ENCODE measurements at regions not wholly inside any gene's neighbourhood (a gene's known extent, or its start where the extent isn't known, plus 50 kb on each side); places are given as distances from the start of the nearest gene placed in this dataset.

DNA sequence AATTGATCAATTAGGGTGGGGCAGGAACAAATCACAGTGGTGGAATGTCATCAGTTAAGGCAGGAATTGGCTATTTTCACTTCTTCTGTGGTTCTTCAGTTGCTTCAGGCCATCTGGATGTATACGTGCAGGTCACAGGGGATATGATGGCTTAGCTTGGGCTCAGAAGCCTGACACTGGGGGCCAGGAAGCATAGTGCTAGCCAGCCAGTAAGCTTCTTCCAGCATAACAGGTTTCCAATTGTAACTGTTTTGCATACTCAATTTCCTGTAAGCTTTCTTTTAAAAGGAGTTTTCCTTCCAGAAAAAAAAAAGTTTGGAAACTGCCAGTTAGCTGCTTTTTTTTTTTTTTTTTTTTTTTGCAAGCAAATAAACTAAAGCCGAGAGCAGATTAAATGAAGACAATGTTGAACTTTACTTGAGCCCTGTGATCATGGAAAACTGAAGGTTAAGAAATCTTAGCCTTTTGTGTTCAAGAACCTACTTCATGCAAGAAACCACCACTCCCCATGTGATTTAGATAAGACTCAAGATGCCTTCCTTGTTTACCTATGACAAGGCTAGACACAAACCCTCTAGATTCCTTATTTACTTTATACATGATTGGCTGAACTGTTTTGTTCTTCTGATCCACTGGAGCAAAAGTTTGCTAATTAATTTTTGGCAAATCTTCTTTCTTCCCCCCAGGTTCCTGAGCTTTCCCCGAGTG is 126.9 kb upstream of the LINC00305 start:
- Mint-ChIP-seq H3K4me3 (no peak overlapping the region), H3K4me1 (no peaks in the 10 kb centered on the region), H3K36me3 (peaks cover 4% of the 10 kb centered on the region), H3K27ac (no peak overlapping the region), H3K27me3 (ENCODE audit: low read depth in 2 of 2) (no peaks in the 10 kb centered on the region), H3K9me3 (peaks cover 10 to 20% of the 10 kb centered on the region in 2 donors)
- intact Hi-C loops (cut with micrococcal nuclease): no loop called here
- Histone ChIP-seq H3K4me1 (ENCODE audit: control insufficient read depth, insufficient read depth, low read length) (no peaks in the 10 kb centered on the region), H3K36me3 (ENCODE audit: control insufficient read depth, insufficient read depth, low read length) (no peaks in the 10 kb centered on the region), H3K27ac (ENCODE audit: low read length) (no peak overlapping the region), H3K4me3 (ENCODE audit: low read length) (no peak overlapping the region), H3K9me3 (ENCODE audit: control insufficient read depth, insufficient read depth, low read length) (peaks cover 5% of the 10 kb centered on the region), H3K27me3 (ENCODE audit: control insufficient read depth, insufficient read depth, low read length) (no peaks in the 10 kb centered on the region)
- 33% methylated on average over 2 of the region's 3 CpGs for WGBS (ENCODE audit: insufficient coverage)
- no peak for TF ChIP-seq CTCF (IDR thresholded peaks at IDR 0.05)
- no peak for DNase-seq
- ATAC-seq: no peak

- H3K4me1 ChIP-seq (ENCODE audit: control insufficient read depth, insufficient read depth, low read length): no peaks in the 10 kb centered on the region
- no peaks in the 10 kb centered on the region for H3K36me3 ChIP-seq (ENCODE audit: control insufficient read depth, insufficient read depth, low read length)
- no peak for DNase-seq
- ATAC-seq: no peak
- 77% methylated on average over 3 of the region's 3 CpGs for WGBS (ENCODE audit: insufficient coverage)
- Mint-ChIP-seq H3K4me3 (no peak overlapping the region), H3K36me3 (peaks cover 4% of the 10 kb centered on the region), H3K9me3 (peaks cover 12 to 16% of the 10 kb centered on the region in 2 donors), H3K27me3 (ENCODE audit: low read depth in 2 of 2) (no peaks in the 10 kb centered on the region), H3K4me1 (no peaks in the 10 kb centered on the region), H3K27ac (no peak overlapping the region)
- intact Hi-C loops (cut with micrococcal nuclease): no loop called here
- H3K9me3 ChIP-seq (ENCODE audit: control insufficient read depth, insufficient read depth, low read length): peaks cover 9% of the 10 kb centered on the region
- H3K27ac ChIP-seq (ENCODE audit: low read length): no peak overlapping the region
- no peak for TF ChIP-seq CTCF (IDR thresholded peaks at IDR 0.05)
- H3K4me3 ChIP-seq (ENCODE audit: low read length): no peak overlapping the region
- H3K27me3 ChIP-seq (ENCODE audit: control insufficient read depth, insufficient read depth, low read length): no peaks in the 10 kb centered on the region
Observed at GRCh38 chr18:64273724-64274123, 124.8 kb upstream of the LINC00305 start.

- no peaks in the 10 kb centered on the region for H3K27me3 Mint-ChIP-seq (ENCODE audit: low read depth in 2 of 2)
- H3K36me3 Mint-ChIP-seq: peaks cover 4% of the 10 kb centered on the region
- no peak overlapping the region for H3K4me3 Mint-ChIP-seq
- no peak for DNase-seq
- H3K36me3 ChIP-seq (ENCODE audit: control insufficient read depth, insufficient read depth, low read length): no peaks in the 10 kb centered on the region
- no peaks in the 10 kb centered on the region for H3K4me1 ChIP-seq (ENCODE audit: control insufficient read depth, insufficient read depth, low read length)
- H3K27ac Mint-ChIP-seq: no peak overlapping the region
- TF ChIP-seq CTCF (IDR thresholded peaks at IDR 0.05): no peak
- peaks cover 4% of the 10 kb centered on the region for H3K9me3 ChIP-seq (ENCODE audit: control insufficient read depth, insufficient read depth, low read length)
- H3K9me3 Mint-ChIP-seq: peaks cover 10 to 14% of the 10 kb centered on the region in 2 donors
- no peaks in the 10 kb centered on the region for H3K4me1 Mint-ChIP-seq
- no peak for ATAC-seq
- no peaks in the 10 kb centered on the region for H3K27me3 ChIP-seq (ENCODE audit: control insufficient read depth, insufficient read depth, low read length)
- H3K4me3 ChIP-seq (ENCODE audit: low read length): no peak overlapping the region
- H3K27ac ChIP-seq (ENCODE audit: low read length): no peak overlapping the region
- intact Hi-C loops (cut with micrococcal nuclease): no loop called here
- WGBS (ENCODE audit: insufficient coverage): 80% methylated on average over 6 of the region's 6 CpGs
Observed at GRCh38 chr18:64271975-64272659, 123.2 kb upstream of the LINC00305 start.

Measured in natural killer cell (primary cell).